GM19463 (cell line): ENCODE measurements at regions not wholly inside any gene's neighbourhood (a gene's known extent, or its start where the extent isn't known, plus 50 kb on each side); places are given as distances from the start of the nearest gene placed in this dataset.

Source experiments
- ATAC-seq: cut with Tn5 transposase; IDR thresholded peaks from one replicate; pipeline ENCODE4 v1.9.1; 2021; ENCODE audit warnings: mild to moderate bottlenecking, moderate library complexity; ENCODE audit not compliant: unreplicated experiment

DNA sequence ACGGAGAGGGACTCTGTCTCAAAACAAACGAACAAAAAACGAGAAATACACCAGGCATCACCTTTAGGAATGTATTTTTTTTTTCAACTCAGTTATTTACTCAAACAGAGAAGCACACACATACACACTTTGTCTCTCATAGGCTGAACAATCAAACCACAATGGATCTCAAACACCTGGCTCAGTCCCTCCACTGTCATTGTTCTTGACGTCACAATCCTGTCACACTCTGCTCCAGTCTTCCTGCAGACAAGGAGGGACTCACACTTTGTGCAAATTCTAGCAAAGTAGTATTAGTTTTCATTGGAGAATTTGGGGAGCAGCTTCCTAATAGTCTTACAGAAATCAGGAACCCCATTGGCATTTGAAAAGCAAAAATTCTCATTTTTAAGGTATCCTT lies 727.8 kb downstream of the BCL11B start:
- ATAC-seq: no peak

DNA sequence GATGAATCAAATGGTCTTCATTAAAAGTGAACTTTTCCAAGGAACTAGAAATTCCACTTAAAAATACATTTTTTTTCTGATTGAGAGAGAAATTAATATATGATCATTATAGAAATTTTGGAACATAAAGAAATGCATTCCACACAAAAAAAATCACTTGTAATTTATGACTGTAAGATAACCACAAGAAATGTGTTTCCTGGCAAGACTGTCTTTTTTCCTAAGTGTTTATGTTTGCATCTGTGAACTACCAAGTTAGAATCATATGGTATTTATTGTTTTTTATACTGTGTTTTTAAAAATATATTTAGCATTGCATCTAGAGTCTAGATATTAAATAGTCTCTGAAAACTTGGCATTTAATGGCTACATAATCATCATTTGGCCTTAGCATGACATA lies 726.8 kb downstream of the BCL11B start:
- no peak for ATAC-seq

- no peak for ATAC-seq
These were observed 723.8 kb downstream of the BCL11B start for GRCh38 chr14:98548071-98548686.

DNA sequence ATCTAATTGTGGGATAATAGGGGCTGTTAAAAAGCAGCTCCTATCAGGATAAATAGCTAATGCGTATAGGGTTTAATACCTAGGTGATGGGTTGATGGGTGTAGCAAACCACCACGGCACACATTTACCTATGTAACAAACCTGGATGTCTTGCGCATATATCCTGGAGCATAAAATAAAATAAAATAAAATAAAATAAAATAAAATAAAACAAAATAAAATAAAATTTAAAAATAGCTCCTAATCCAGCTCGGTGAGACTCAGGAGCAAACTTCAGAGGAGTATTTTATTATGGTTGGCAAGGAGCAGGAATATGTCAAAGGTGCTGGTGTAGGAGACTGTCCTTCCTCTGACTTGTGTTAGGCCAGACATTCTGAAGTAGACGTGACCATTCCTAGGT lies 721.0 kb downstream of the BCL11B start:
- no peak for ATAC-seq

DNA sequence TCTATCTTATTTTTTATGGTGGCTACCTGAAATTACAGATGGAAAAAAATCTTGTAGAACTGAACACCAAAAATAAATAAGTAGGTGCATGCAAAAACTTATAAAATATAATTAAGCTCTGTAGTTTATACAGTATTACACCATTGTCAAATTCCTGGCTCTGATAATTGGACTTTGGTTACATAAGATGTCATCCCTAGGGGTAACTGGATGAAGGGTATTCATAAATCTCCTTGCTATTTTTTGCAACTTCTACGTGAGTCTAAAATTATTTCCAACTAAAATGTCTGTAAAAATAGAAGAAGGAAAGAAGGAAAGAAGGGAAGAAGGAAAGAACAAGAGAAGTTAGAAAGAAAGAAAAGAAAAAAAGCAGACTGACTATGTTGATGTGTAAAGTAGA lies 716.6 kb downstream of the BCL11B start:
- no peak for ATAC-seq

DNA sequence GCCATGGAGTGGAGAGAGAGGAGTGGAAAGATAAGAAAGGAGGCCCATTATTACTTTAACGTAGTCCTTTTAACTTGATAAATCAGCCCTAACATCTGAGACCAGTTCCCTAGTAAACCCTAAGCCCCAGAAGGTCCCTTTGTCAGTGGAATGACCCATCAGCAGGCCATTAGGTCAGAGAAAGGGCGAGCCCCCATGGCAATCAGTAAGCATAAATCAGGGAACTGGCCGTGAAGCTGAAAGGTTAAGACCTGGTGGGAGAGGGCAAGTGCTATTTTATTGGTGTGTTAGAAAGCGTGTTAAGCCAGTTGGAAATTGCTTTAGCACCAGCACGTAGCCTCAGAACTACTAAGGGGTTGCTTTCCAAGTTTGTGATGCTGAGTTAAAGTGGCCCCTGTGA lies 708.0 kb downstream of the BCL11B start:
- no peak for ATAC-seq

- no peak for ATAC-seq
These were observed 707.5 kb downstream of the BCL11B start for GRCh38 chr14:98564541-98564940.

DNA sequence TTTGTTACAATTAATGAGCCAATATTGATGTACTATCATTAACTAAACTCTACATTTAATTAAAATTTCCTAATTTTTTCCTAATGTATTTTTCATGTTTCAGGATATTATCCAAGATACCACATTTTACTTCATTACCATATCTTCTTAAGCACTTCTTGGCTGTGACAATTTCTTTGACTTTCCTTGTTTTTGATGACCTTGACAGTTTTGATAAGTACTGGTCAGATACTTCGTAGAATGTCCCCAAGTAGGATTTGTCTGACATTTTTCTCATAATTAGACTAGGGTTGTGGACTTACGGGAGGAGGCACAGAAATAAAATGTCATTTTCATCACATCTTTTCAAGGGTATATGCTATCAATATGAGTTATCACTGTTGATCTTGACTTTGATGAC lies 700.9 kb downstream of the BCL11B start:
- no peak for ATAC-seq

- no peak for ATAC-seq
These were observed 698.9 kb downstream of the BCL11B start for GRCh38 chr14:98573082-98573481.

GRCh38 chr14:98576463-98576862 lies 695.5 kb downstream of the BCL11B start:
- ATAC-seq: no peak

DNA sequence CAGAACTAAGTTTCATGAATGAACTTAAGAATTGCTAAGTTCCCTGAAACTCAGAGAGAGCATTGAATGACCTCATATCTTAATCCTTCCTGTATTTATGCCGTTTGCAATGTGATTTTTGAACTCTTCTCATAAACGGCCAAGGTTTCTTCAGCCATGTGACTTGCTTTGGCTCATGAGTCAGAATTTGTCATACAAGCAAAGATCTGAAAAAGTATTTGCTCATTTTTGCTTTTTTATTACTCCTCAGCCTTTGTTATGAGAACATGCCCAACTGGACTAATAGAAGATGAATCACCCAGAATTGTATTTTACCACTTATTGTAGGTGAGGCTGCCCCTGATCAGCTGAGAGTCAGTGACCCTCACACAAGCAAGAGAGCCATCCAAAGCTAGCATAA lies 693.8 kb downstream of the BCL11B start:
- ATAC-seq: no peak

- ATAC-seq: no peak
These were observed 692.9 kb downstream of the BCL11B start for GRCh38 chr14:98579140-98579539.

GRCh38 chr14:98580131-98580678 lies 691.8 kb downstream of the BCL11B start:
- ATAC-seq: no peak

DNA sequence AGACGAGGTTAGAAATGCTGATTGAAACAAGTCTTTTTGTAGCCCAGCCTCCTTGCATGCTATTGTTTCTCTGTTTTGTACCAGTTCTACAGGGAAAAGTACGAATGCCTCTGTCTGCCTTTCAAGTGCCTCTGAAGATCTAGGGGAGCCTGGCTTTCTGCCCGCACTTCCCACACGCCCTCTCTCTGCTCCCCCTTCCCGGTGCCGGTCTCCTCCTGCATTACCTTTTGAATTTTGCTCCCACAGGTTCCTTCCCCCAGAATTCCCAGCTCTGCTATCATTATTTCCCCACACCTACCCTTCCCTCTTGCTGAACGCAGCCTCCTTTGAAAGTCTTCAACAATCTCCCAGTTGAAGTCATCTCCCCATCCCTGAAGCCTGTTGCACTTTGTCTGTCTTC lies 689.7 kb downstream of the BCL11B start:
- no peak for ATAC-seq

- no peak for ATAC-seq
These were observed 680.8 kb downstream of the BCL11B start for GRCh38 chr14:98591161-98591560.

- ATAC-seq: no peak
These were observed 679.3 kb downstream of the BCL11B start for GRCh38 chr14:98592611-98593170.

GRCh38 chr14:98593361-98593761 lies 678.6 kb downstream of the BCL11B start:
- ATAC-seq: no peak

GRCh38 chr14:98594156-98594555 lies 677.8 kb downstream of the BCL11B start:
- ATAC-seq: no peak

DNA sequence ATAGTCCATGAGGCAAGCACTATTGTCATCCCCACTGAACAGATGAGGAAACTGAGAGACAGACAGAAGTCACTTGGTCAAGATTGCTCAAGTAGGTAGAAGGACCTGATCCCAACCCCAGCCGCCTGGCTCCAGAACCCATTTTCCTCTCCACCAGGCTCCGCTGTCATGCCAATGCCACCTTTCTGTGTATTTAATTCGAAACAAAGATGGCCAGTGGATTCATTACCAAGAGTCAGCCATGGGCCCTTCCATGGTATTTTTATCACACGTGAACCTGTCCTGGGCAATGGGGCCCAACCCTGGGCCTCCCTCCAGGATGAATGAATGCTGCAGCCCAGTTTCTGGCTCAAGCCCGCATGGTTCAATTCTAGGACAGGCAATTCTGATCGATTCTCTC lies 673.4 kb downstream of the BCL11B start:
- ATAC-seq: no peak

DNA sequence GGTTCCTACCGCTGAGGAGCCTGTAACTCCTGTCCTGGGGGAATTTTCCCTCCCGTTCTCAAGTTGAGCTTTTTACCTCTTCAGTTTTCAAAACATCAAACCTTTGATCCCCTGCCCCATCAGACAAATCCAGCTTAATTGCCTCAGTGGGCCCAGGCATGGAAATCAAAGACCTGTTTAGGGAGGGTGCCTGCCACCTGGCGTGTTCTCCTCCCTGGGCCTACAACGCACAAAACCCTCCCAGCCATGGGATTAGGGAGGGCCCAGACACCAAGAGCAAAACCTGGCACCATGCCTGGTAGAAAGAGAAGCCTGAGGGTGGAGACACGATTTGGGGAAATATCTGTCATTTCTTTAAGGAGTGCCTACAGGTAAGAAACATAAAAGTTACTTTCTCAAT lies 672.9 kb downstream of the BCL11B start:
- no peak for ATAC-seq

GRCh38 chr14:98602983-98603382 lies 669.0 kb downstream of the BCL11B start:
- ATAC-seq: no peak

- no peak for ATAC-seq
These were observed 667.0 kb downstream of the BCL11B start for GRCh38 chr14:98605043-98605442.
